Neural progenitor cell (in vitro differentiated cells): ENCODE measurements at regions not wholly inside any gene's neighbourhood (a gene's known extent, or its start where the extent isn't known, plus 50 kb on each side); places are given as distances from the start of the nearest gene placed in this dataset.

Experiments
- CTCF ChIP-seq: fragments of 200-600 bp; sonication (generic); IDR thresholded peaks from 2 replicates; pipeline ENCODE4 v1.5.1; 2017; ENCODE audit warnings: antibody characterized with exemption, mild to moderate bottlenecking
- EZH2 ChIP-seq: fragments of 200-600 bp; sonication (generic); IDR thresholded peaks from 2 replicates; pipeline ENCODE4 v1.6.1; 2017; ENCODE audit warnings: antibody characterized with exemption, mild to moderate bottlenecking, moderate library complexity
- EZH2phosphoT487 ChIP-seq: fragments of 200-600 bp; sonication (generic); IDR thresholded peaks from 2 replicates; pipeline ENCODE4 v1.6.1; 2017; ENCODE audit warnings: antibody characterized with exemption

DNA sequence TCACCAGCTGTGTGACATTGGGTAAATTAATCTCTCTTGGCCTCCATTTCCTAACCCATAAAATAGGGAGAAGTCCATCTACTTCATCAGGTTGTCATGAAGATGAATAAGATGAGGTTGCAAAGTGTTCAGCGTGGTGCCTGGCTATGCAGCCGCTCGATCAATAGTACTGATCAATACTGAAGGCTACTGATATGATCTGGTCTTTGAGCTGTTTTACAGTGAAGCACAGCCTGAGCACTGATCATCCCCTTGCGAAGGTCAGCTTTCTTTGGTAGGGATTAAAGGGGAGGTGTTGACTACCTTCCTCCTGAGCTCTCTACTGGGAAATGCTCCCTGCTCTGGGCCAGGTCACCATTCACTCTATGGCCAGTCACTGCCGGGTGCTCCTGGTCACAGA lies 108.4 kb upstream of the NOCT start:
- TF ChIP-seq CTCF (no peak), EZH2 (no peak), EZH2phosphoT487 (no peak)
